GM12892 (cell line): ENCODE measurements at regions not wholly inside any gene's neighbourhood (a gene's known extent, or its start where the extent isn't known, plus 50 kb on each side); places are given as distances from the start of the nearest gene placed in this dataset.

Experiments
- POLR2A ChIP-seq: IDR thresholded peaks from 2 replicates; pipeline ENCODE4 v1.6.1; 2011; ENCODE audit warnings: low read depth, low read length, control low read depth
- POLR2AphosphoS5 ChIP-seq: IDR thresholded peaks from 2 replicates; pipeline ENCODE4 v1.6.1; 2011; ENCODE audit warnings: low read depth, low read length, control low read depth
- TAF1 ChIP-seq: IDR thresholded peaks from 2 replicates; pipeline ENCODE4 v1.6.1; 2011; ENCODE audit warnings: low read depth, mild to moderate bottlenecking, control low read depth, low read length, borderline replicate concordance

DNA sequence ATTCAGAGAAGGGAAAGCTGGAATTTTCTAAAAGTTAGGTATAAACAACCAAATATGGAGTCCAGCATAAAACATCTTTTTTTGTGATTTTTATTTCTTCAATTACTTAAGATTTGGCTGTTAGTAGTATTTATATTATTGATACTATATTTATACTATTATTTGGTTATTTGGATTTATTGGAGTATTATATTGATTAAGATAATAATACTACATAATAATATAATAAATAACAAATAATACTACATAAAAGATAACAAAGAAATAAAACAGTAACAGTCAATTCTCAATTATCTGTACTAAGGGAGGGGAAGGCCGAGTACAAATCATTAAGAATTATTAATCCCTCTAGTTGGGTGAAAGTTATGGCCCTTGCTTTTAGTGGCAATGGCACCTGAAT is 66.0 kb upstream of the IRF2 start:
- TF ChIP-seq POLR2A: no peak
- no peak for TF ChIP-seq POLR2AphosphoS5
- no peak for TF ChIP-seq TAF1
